PC-9 (cell line): ENCODE measurements at regions not wholly inside any gene's neighbourhood (a gene's known extent, or its start where the extent isn't known, plus 50 kb on each side); places are given as distances from the start of the nearest gene placed in this dataset.

Experiments used
- BruUV-seq: library from RNA; stranded (reverse); fragments of 400-500 nt; replicated peaks from 2 replicates; lab custom pipeline; 2021; lab: Mats Ljungman, UMichigan
- CTCF ChIA-PET: fragments of 300-600 bp; sonication (Branson Sonifier 250); formaldehyde crosslinking; loops from one replicate; lab custom pipeline; 2022; ENCODE audit warnings: antibody characterized with exemption; lab: Charles Lee
- POLR2A ChIA-PET: fragments of 300-600 bp; sonication (Branson Sonifier 250); formaldehyde crosslinking; loops from one replicate; lab custom pipeline; 2022; ENCODE audit warnings: antibody characterized with exemption; ENCODE audit not compliant: unreplicated experiment; lab: Charles Lee
- DNase-seq, 2 experiments: peaks; one replicate each; pipeline versions ENCODE4 v3.0.0 to v3.0.0-alpha.2; 2015 to 2022; ENCODE audit warnings: mixed read lengths in 1 of 2
- H2AFZ ChIP-seq: fragments of 200-600 bp; sonication (generic); 2 replicates; pipeline ENCODE4 v1.8.1; 2017; ENCODE audit warnings: antibody characterized with exemption
- H3F3A ChIP-seq: fragments of 200-600 bp; sonication (generic); 2 replicates; pipeline ENCODE4 v1.8.1; 2017; ENCODE audit warnings: antibody characterized with exemption, mild to moderate bottlenecking, low read depth; ENCODE audit not compliant: insufficient read depth
- H3K27ac ChIP-seq: fragments of 200-600 bp; sonication (generic); 2 replicates; pipeline ENCODE4 v1.6.1; 2016; ENCODE audit warnings: mixed run types
- H3K27me3 ChIP-seq: fragments of 200-600 bp; sonication (generic); 2 replicates; pipeline ENCODE4 v1.6.1; 2016; ENCODE audit warnings: low read depth, mixed run types; ENCODE audit not compliant: insufficient read depth
- H3K36me3 ChIP-seq: fragments of 200-600 bp; sonication (generic); 2 replicates; pipeline ENCODE4 v1.6.1; 2016; ENCODE audit warnings: low read depth, mixed run types
- H3K4me1 ChIP-seq: fragments of 200-600 bp; sonication (generic); replicated peaks from 2 replicates; pipeline ENCODE4 v1.6.1; 2016; ENCODE audit warnings: mixed run types; ENCODE audit not compliant: insufficient read depth
- H3K4me2 ChIP-seq: fragments of 200-600 bp; sonication (generic); 2 replicates; pipeline ENCODE4 v1.6.1; 2017; ENCODE audit warnings: mixed run types
- H3K4me3 ChIP-seq: fragments of 200-600 bp; sonication (generic); 2 replicates; pipeline ENCODE4 v1.6.1; 2016; ENCODE audit warnings: mixed run types
- H3K79me2 ChIP-seq: fragments of 200-600 bp; sonication (generic); 2 replicates; pipeline ENCODE4 v1.6.1; 2017; ENCODE audit warnings: low read depth, mixed run types
- H3K9me2 ChIP-seq: fragments of 200-600 bp; sonication (generic); 2 replicates; pipeline ENCODE4 v1.8.1; 2017; ENCODE audit warnings: mild to moderate bottlenecking; ENCODE audit not compliant: insufficient read depth
- H3K9me3 ChIP-seq: fragments of 200-600 bp; sonication (generic); 2 replicates; pipeline ENCODE4 v1.8.1; 2016; ENCODE audit warnings: low read depth; ENCODE audit not compliant: insufficient read depth
- H4K20me1 ChIP-seq: fragments of 200-600 bp; sonication (generic); 2 replicates; pipeline ENCODE4 v1.8.1; 2017; ENCODE audit not compliant: insufficient read depth
- CTCF ChIP-seq: fragments of 200-600 bp; sonication (generic); conservative IDR thresholded peaks from 2 replicates; pipeline ENCODE4 v1.6.1; 2017; ENCODE audit warnings: mixed run types, antibody characterized with exemption, mild to moderate bottlenecking, moderate library complexity
- EZH2 ChIP-seq: fragments of 200-600 bp; sonication (generic); IDR thresholded peaks from 2 replicates; pipeline ENCODE4 v1.8.0; 2017; ENCODE audit warnings: antibody characterized with exemption, low read depth
- intact Hi-C: fragments of 100-400 bp; cut with micrococcal nuclease; formaldehyde crosslinking; loops from one replicate; pipeline ENCODE4 v1.10.0; 2022; ENCODE audit not compliant: unreplicated experiment

GRCh38 chr5:89028595-89029285 lies 145.8 kb upstream of the MEF2C start:
- Histone ChIP-seq H3K4me2 (no peak overlapping the region), H2AFZ (no peak overlapping the region), H3K4me1 (no peaks in the 10 kb centered on the region), H3K27me3 (no peaks in the 10 kb centered on the region), H3K4me3 (no peak overlapping the region), H3K9me3 (no peaks in the 10 kb centered on the region), H3K27ac (no peak overlapping the region), H4K20me1 (no peaks in the 10 kb centered on the region), H3F3A (no peaks in the 10 kb centered on the region), H3K36me3 (no peaks in the 10 kb centered on the region), H3K79me2 (no peaks in the 10 kb centered on the region), H3K9me2 (no peaks in the 10 kb centered on the region)
- intact Hi-C loops: no loop called here
- TF ChIP-seq EZH2 (no peak), CTCF (no peak)
- ChIA-PET CTCF (no interaction called here), POLR2A (no interaction called here)
- BruUV-seq: no TSS peak
- no peak for DNase-seq

GRCh38 chr5:89024045-89024444 lies 141.1 kb upstream of the MEF2C start:
- POLR2A ChIA-PET: interaction anchor here (0.5 kb wide), 1 partner anchor 238 kb away, joined by 5 read pairs; no protein-coding TSS in a partner anchor
- Histone ChIP-seq H2AFZ (no peak overlapping the region), H3K27me3 (no peaks in the 10 kb centered on the region), H3K79me2 (no peaks in the 10 kb centered on the region), H3K4me3 (no peak overlapping the region), H4K20me1 (no peaks in the 10 kb centered on the region), H3K27ac (no peak overlapping the region), H3K9me2 (no peaks in the 10 kb centered on the region), H3K9me3 (no peaks in the 10 kb centered on the region), H3K4me2 (no peak overlapping the region), H3F3A (no peaks in the 10 kb centered on the region), H3K36me3 (no peaks in the 10 kb centered on the region), H3K4me1 (no peaks in the 10 kb centered on the region)
- CTCF ChIA-PET: no interaction called here
- DNase-seq: no peak
- no peak for TF ChIP-seq EZH2
- no peak for TF ChIP-seq CTCF
- BruUV-seq: no TSS peak
- intact Hi-C loops: no loop called here

- no peaks in the 10 kb centered on the region for H3K9me2 ChIP-seq
- H2AFZ ChIP-seq: no peak overlapping the region
- H3K4me1 ChIP-seq: no peaks in the 10 kb centered on the region
- no peak overlapping the region for H3K4me2 ChIP-seq
- H3K4me3 ChIP-seq: no peak overlapping the region
- DNase-seq: no peak
- POLR2A ChIA-PET: no interaction called here
- H3K9me3 ChIP-seq: no peaks in the 10 kb centered on the region
- CTCF ChIA-PET: no interaction called here
- H3K79me2 ChIP-seq: no peaks in the 10 kb centered on the region
- no peaks in the 10 kb centered on the region for H3F3A ChIP-seq
- H3K27me3 ChIP-seq: no peaks in the 10 kb centered on the region
- no peaks in the 10 kb centered on the region for H4K20me1 ChIP-seq
- intact Hi-C loops: no loop called here
- H3K27ac ChIP-seq: no peak overlapping the region
- no peaks in the 10 kb centered on the region for H3K36me3 ChIP-seq
- no TSS peak for BruUV-seq
- TF ChIP-seq CTCF: no peak
- no peak for TF ChIP-seq EZH2
Observed at GRCh38 chr5:89020926-89021610, 138.1 kb upstream of the MEF2C start.
